HepG2 (cell line): ENCODE measurements at regions not wholly inside any gene's neighbourhood (a gene's known extent, or its start where the extent isn't known, plus 50 kb on each side); places are given as distances from the start of the nearest gene placed in this dataset.

Experiments
- ATAC-seq: fragments of 200-7000 bp; cut with Tn5 transposase; 3 replicates; pipeline ENCODE4 v1.9.1; 2020; ENCODE audit warnings: mild to moderate bottlenecking, moderate library complexity
- BruUV-seq: library from RNA; stranded (reverse); fragments of 400-500 nt; replicated peaks from 2 replicates; lab custom pipeline; 2021; lab: Mats Ljungman, UMichigan
- CTCF ChIA-PET: fragments of 300-600 bp; formaldehyde crosslinking; extraction: SDS; loops from one replicate; lab custom pipeline; 2021; ENCODE audit warnings: low total read pairs, inconsistent platforms, low intra/inter-chr PET ratio; lab: Yijun Ruan, JAX
- POLR2A ChIA-PET: fragments of 350-600 bp; sonication (Branson Sonifier 250); formaldehyde crosslinking; loops from one replicate; lab custom pipeline; 2020; ENCODE audit warnings: antibody characterized with exemption, inconsistent platforms; lab: Yijun Ruan, JAX
- DNase-seq: peaks from one replicate; pipeline ENCODE4 v3.0.0-alpha.2; 2015; ENCODE audit warnings: low spot score
- FAIRE-seq: peaks from 3 replicates; lab custom pipeline; 2011; peaks lifted over from hg19 to GRCh38; lab: Jason Lieb, UNC
- H2AFZ ChIP-seq: one replicate; pipeline ENCODE4 v1.6.1; 2011; ENCODE audit warnings: low read length, inconsistent platforms
- H3K27ac ChIP-seq: fragments of 300-600 bp; 3 replicates; pipeline ENCODE4 v1.8.0; 2011; ENCODE audit warnings: mixed run types, mild to moderate bottlenecking, mixed read lengths, low read length, inconsistent platforms; ENCODE audit not compliant: insufficient read depth; ENCODE audit errors: extremely low read length
- H3K27me3 ChIP-seq, 2 experiments: fragments of 200-600 bp in 1 of 2; 2 replicates in 1 of 2; 3 replicates in 1 of 2; pipeline versions ENCODE4 v1.6.0 to v1.8.0; 2011; ENCODE audit warnings: low read length in 2 of 2, mild to moderate bottlenecking in 2 of 2, moderate library complexity in 2 of 2, inconsistent platforms in 1 of 2; ENCODE audit not compliant: insufficient read depth in 2 of 2, control insufficient read depth in 1 of 2
- H3K36me3 ChIP-seq, 2 experiments: fragments of 200-600 bp in 1 of 2; replicated peaks in 1 of 2; 2 replicates in 1 of 2; 3 replicates in 1 of 2; pipeline versions ENCODE4 v1.5.1 to v1.8.0; 2011; ENCODE audit warnings: low read length in 2 of 2, inconsistent platforms in 1 of 2; ENCODE audit not compliant: insufficient read depth in 2 of 2, control insufficient read depth in 1 of 2
- H3K4me1 ChIP-seq: 2 replicates; pipeline ENCODE4 v1.5.1; 2012; ENCODE audit warnings: low read length, inconsistent platforms; ENCODE audit not compliant: insufficient read depth
- H3K4me2 ChIP-seq: 2 replicates; pipeline ENCODE4 v1.6.0; 2011; ENCODE audit warnings: low read depth, low read length, inconsistent platforms
- H3K4me3 ChIP-seq, 3 experiments: fragments of 200-600 bp in 1 of 3; sonication (generic), shearing (Covaris generic) in 1 of 3; replicated peaks in 1 of 3; 2 replicates each; pipeline ENCODE4 v1.5.1; 2011 to 2016; ENCODE audit warnings: low read length in 3 of 3, inconsistent platforms in 2 of 3, low read depth in 2 of 3, mild to moderate bottlenecking in 2 of 3, control low read depth in 1 of 3, mixed read lengths in 1 of 3; ENCODE audit not compliant: insufficient read depth in 1 of 3
- H3K79me2 ChIP-seq: one replicate; pipeline ENCODE4 v1.6.1; 2011; ENCODE audit warnings: low read length, inconsistent platforms; ENCODE audit not compliant: insufficient read depth
- H3K9ac ChIP-seq: 2 replicates; pipeline ENCODE4 v1.6.0; 2011; ENCODE audit warnings: mild to moderate bottlenecking, low read depth, low read length, inconsistent platforms; ENCODE audit not compliant: insufficient read depth
- H3K9me3 ChIP-seq: 2 replicates; pipeline ENCODE4 v1.5.1; 2012; ENCODE audit warnings: mild to moderate bottlenecking, low read length
- H4K20me1 ChIP-seq: 2 replicates; pipeline ENCODE4 v1.6.0; 2011; ENCODE audit warnings: inconsistent platforms, mild to moderate bottlenecking, low read length, moderate library complexity; ENCODE audit not compliant: insufficient read depth
- KDM4B ChIP-seq: sonication (generic); formaldehyde crosslinking; IDR thresholded peaks from 2 replicates; pipeline ENCODE4 v1.4.0; 2020; ENCODE audit warnings: missing genetic modification reagents
- PBX3 ChIP-seq: sonication (generic); formaldehyde crosslinking; IDR thresholded peaks from 2 replicates; pipeline ENCODE4 v1.8.1; 2023; ENCODE audit warnings: missing genetic modification reagents, inconsistent platforms, borderline replicate concordance
- POGK ChIP-seq: sonication (generic); formaldehyde crosslinking; conservative IDR thresholded peaks from 2 replicates; pipeline ENCODE4 v1.8.0; 2022; ENCODE audit warnings: mild to moderate bottlenecking, moderate library complexity, missing genetic modification reagents
- TP53 ChIP-seq: sonication (generic); formaldehyde crosslinking; conservative IDR thresholded peaks from 2 replicates; pipeline ENCODE4 v1.4.0; 2020; ENCODE audit warnings: missing genetic modification reagents
- ZBTB20 ChIP-seq: sonication (generic); formaldehyde crosslinking; IDR thresholded peaks from 2 replicates; pipeline ENCODE4 v1.8.1; 2023; ENCODE audit warnings: missing genetic modification reagents, low read depth, mild to moderate bottlenecking, borderline replicate concordance
- ZKSCAN5 ChIP-seq: sonication (generic); formaldehyde crosslinking; IDR thresholded peaks from 2 replicates; pipeline ENCODE4 v1.5.1; 2020; ENCODE audit warnings: mild to moderate bottlenecking, missing genetic modification reagents
- ZNF749 ChIP-seq: sonication (generic); formaldehyde crosslinking; IDR thresholded peaks from 2 replicates; pipeline ENCODE4 v1.8.0; 2022; ENCODE audit warnings: mild to moderate bottlenecking, missing genetic modification reagents, moderate library complexity, borderline replicate concordance
- ZSCAN29 ChIP-seq: sonication (generic); formaldehyde crosslinking; conservative IDR thresholded peaks from 2 replicates; pipeline ENCODE4 v1.4.0; 2020; ENCODE audit warnings: mild to moderate bottlenecking, missing genetic modification reagents
- ZSCAN31 ChIP-seq: sonication (generic); formaldehyde crosslinking; IDR thresholded peaks from 2 replicates; pipeline ENCODE4 v1.5.0; 2020; ENCODE audit warnings: low read depth, mild to moderate bottlenecking, missing genetic modification reagents
- whole genome bisulfite sequencing: methylation state at CpG from one replicate; pipeline ENCODE4 v1.1.6; 2017; ENCODE audit warnings: low lambda C conversion rate; 5-methylcytosine and 5-hydroxymethylcytosine counted together
- in situ Hi-C: cut with HindIII; loops from 2 replicates; pipeline ENCODE4 v1.10.0; 2017; ENCODE audit warnings: low pct_unique_long_range_greater_than_20kb; ENCODE audit not compliant: extremely low pct_ligation_motif_present
- intact Hi-C: fragments of 100-400 bp; cut with micrococcal nuclease; formaldehyde crosslinking; loops from one replicate; pipeline ENCODE4 v1.10.0; 2022; ENCODE audit not compliant: unreplicated experiment

GRCh38 chr2:188189356-188189755 is 102.3 kb upstream of the GULP1 start:
- Histone ChIP-seq H3K9me3 (no peaks in the 10 kb centered on the region), H3K9ac (no peak overlapping the region), H3K4me1 (no peaks in the 10 kb centered on the region), H3K79me2 (no peaks in the 10 kb centered on the region), H3K27ac (no peak overlapping the region), H2AFZ (no peak overlapping the region), H4K20me1 (no peaks in the 10 kb centered on the region)
- CTCF ChIA-PET = no interaction called here
- in situ Hi-C loops = no loop called here
- intact Hi-C loops = no loop called here
- WGBS = 0% methylated on average over 3 of the region's 3 CpGs
- ATAC-seq = no peak
- no TSS peak for BruUV-seq
- TF ChIP-seq PBX3 (CRISPR knock-in tag) (no peak), ZSCAN29 (no peak), TP53 (CRISPR knock-in tag) (no peak), ZNF749 (CRISPR knock-in tag) (no peak), ZSCAN31 (CRISPR knock-in tag) (no peak), POGK (CRISPR knock-in tag) (no peak), KDM4B (CRISPR knock-in tag) (no peak), ZBTB20 (CRISPR knock-in tag) (no peak), ZKSCAN5 (CRISPR knock-in tag) (no peak)
- TF ChIP-seq, all 625 proteins: peak for 0
- DNase-seq = no peak
- POLR2A ChIA-PET = no interaction called here
- FAIRE-seq = no peak
- Histone ChIP-seq H3K27me3 (no peaks in the 10 kb centered on the region), H3K4me2 (no peak overlapping the region), H3K36me3 (no peaks in the 10 kb centered on the region), H3K4me3 (no peak overlapping the region)
